Natural killer cell (primary cell): ENCODE measurements at regions not wholly inside any gene's neighbourhood (a gene's known extent, or its start where the extent isn't known, plus 50 kb on each side); places are given as distances from the start of the nearest gene placed in this dataset.

Experiments used
- ATAC-seq, 3 donors: fragments of 150-1000 bp in 2 of 3; fragments of 200-7000 bp in 1 of 3; cut with Tn5 transposase; 1 replicate in 1 of 3; 2 replicates in 2 of 3; pipeline ENCODE4 v1.10.0; 2021; ENCODE audit warnings: mild to moderate bottlenecking in 2 of 3, moderate library complexity in 2 of 3
- DNase-seq, 2 donors: peaks; one replicate each; pipeline versions ENCODE4 v3.0.0 to v3.0.0-alpha.2; 2013 to 2021; ENCODE audit warnings: mixed read lengths in 1 of 2
- H3K27ac ChIP-seq: one replicate; pipeline ENCODE4 v1.5.1; 2013; ENCODE audit warnings: mild to moderate bottlenecking, low read length
- H3K27me3 ChIP-seq: one replicate; pipeline ENCODE4 v1.6.1; 2013; ENCODE audit warnings: low read length; ENCODE audit not compliant: control insufficient read depth, insufficient read depth
- H3K36me3 ChIP-seq: one replicate; pipeline ENCODE4 v1.6.1; 2013; ENCODE audit warnings: low read length; ENCODE audit not compliant: control insufficient read depth, insufficient read depth
- H3K4me1 ChIP-seq: one replicate; pipeline ENCODE4 v1.6.1; 2013; ENCODE audit warnings: low read length; ENCODE audit not compliant: control insufficient read depth, insufficient read depth
- H3K4me3 ChIP-seq: one replicate; pipeline ENCODE4 v1.5.1; 2013; ENCODE audit warnings: low read length
- H3K9me3 ChIP-seq: one replicate; pipeline ENCODE4 v1.6.1; 2013; ENCODE audit warnings: low read length; ENCODE audit not compliant: control insufficient read depth, insufficient read depth
- H3K27ac Mint-ChIP-seq, 2 donors: one replicate each; pipeline ENCODE4 v1.8.0; 2022; ENCODE audit warnings: mild to moderate bottlenecking in 2 of 2, mixed read lengths in 2 of 2, moderate library complexity in 1 of 2
- H3K27me3 Mint-ChIP-seq, 2 donors: one replicate each; pipeline ENCODE4 v1.8.0; 2022; ENCODE audit warnings: low read depth in 2 of 2, mixed read lengths in 2 of 2
- H3K36me3 Mint-ChIP-seq: one replicate; pipeline ENCODE4 v1.8.0; 2022; ENCODE audit warnings: mixed read lengths
- H3K4me1 Mint-ChIP-seq, 2 donors: one replicate each; pipeline ENCODE4 v1.8.0; 2022; ENCODE audit warnings: mixed read lengths in 2 of 2
- H3K4me3 Mint-ChIP-seq: one replicate; pipeline ENCODE4 v1.8.0; 2022; ENCODE audit warnings: mild to moderate bottlenecking, moderate library complexity, mixed read lengths
- H3K9me3 Mint-ChIP-seq, 2 donors: one replicate each; pipeline ENCODE4 v1.8.0; 2022; ENCODE audit warnings: mixed read lengths in 2 of 2
- WGBS: methylation state at CpG from one replicate; pipeline ENCODE4 v1.1.7; 2013; ENCODE audit warnings: missing lambda C conversion rate; ENCODE audit not compliant: insufficient coverage; 5-methylcytosine and 5-hydroxymethylcytosine counted together
- intact Hi-C: fragments of 100-400 bp; cut with micrococcal nuclease; formaldehyde crosslinking; loops from one replicate; pipeline ENCODE4 v1.14.2; 2022
- TF ChIP-seq, protein P1 (sequence below): fragments of 200-600 bp; IDR thresholded peaks from one replicate; pipeline ENCODE4 v1.8.0; 2022; ENCODE audit warnings: antibody characterized with exemption

DNA sequence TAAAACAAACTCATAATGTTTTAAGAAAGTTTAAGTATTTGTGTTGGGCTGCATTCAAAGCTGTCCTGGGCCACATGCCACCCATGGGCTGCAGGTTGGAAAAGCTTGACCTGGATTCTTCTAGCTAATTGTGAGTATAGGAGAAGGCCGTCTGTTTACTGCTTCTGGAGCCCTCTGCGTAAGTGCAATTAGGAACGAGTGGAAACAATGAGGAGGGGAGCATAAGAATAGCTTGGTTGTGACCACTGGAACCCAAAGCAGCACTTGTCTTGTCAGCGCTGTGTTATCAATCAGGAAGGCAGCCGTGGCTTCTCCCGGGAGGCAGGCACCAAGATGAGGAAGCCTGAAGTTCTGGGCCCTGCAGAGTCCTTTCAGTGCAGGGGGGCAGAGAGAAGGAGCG, 110.4 kb upstream of the MBNL2 start:
- no peak overlapping the region for H3K27ac ChIP-seq
- Mint-ChIP-seq H3K27me3 (peaks cover 12 to 42% of the 10 kb centered on the region in 2 donors), H3K4me1 (peaks cover 6 to 8% of the 10 kb centered on the region in 2 donors), H3K36me3 (no peaks in the 10 kb centered on the region), H3K27ac (no peak overlapping the region), H3K4me3 (no peak overlapping the region), H3K9me3 (no peaks in the 10 kb centered on the region)
- H3K4me3 ChIP-seq: no peak overlapping the region
- peaks cover 6% of the 10 kb centered on the region for H3K4me1 ChIP-seq
- H3K27me3 ChIP-seq: no peaks in the 10 kb centered on the region
- intact Hi-C loops: no loop called here
- TF ChIP-seq, protein P1, sequence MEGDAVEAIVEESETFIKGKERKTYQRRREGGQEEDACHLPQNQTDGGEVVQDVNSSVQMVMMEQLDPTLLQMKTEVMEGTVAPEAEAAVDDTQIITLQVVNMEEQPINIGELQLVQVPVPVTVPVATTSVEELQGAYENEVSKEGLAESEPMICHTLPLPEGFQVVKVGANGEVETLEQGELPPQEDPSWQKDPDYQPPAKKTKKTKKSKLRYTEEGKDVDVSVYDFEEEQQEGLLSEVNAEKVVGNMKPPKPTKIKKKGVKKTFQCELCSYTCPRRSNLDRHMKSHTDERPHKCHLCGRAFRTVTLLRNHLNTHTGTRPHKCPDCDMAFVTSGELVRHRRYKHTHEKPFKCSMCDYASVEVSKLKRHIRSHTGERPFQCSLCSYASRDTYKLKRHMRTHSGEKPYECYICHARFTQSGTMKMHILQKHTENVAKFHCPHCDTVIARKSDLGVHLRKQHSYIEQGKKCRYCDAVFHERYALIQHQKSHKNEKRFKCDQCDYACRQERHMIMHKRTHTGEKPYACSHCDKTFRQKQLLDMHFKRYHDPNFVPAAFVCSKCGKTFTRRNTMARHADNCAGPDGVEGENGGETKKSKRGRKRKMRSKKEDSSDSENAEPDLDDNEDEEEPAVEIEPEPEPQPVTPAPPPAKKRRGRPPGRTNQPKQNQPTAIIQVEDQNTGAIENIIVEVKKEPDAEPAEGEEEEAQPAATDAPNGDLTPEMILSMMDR: no peak
- 82% methylated on average over 7 of the region's 7 CpGs for WGBS
- DNase-seq: no peak
- H3K9me3 ChIP-seq: no peaks in the 10 kb centered on the region
- ATAC-seq: no peak
- no peaks in the 10 kb centered on the region for H3K36me3 ChIP-seq

DNA sequence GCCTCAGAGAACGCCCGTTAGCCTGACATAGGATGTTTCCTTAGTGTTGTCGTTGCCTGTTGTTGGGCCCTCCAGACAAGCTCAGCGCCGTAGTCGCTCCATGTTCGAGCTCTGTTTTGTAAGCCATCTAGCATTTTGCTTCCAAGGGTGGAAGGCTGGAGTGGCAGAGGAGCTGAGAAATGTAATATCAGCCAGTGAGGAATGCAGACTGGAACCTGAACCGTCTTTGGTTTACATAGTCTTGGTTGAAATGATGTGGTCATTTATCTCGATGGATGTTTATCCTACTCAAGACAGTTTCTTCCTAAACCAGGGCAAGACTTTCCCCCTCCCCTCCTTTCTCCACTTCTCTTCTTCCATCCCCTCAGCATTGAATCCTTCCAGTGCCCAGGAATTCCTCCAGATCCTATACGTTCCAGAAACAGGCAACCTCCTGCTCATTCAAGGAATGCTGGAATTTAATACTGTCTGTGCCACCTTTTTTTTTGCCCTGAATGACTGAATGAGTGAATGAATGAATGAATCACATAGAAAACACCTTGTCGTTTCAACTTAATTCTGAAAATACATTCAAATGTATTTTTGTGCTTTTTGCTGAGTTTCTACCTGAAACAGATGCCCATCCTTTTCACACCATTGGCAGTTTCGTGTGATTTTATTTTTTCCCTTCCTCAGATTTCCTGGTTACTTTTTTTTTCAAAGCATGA, 109.5 kb upstream of the MBNL2 start:
- Mint-ChIP-seq H3K9me3 (no peaks in the 10 kb centered on the region), H3K27ac (no peak overlapping the region), H3K36me3 (no peaks in the 10 kb centered on the region), H3K4me1 (peaks cover 6 to 8% of the 10 kb centered on the region in 2 donors), H3K4me3 (no peak overlapping the region), H3K27me3 (peaks cover 12 to 43% of the 10 kb centered on the region in 2 donors)
- Histone ChIP-seq H3K4me1 (peaks cover 6% of the 10 kb centered on the region), H3K9me3 (no peaks in the 10 kb centered on the region), H3K4me3 (no peak overlapping the region), H3K27me3 (no peaks in the 10 kb centered on the region), H3K27ac (no peak overlapping the region), H3K36me3 (no peaks in the 10 kb centered on the region)
- 90% methylated on average over 11 of the region's 12 CpGs for WGBS
- DNase-seq (no peak), ATAC-seq (no peak)
- TF ChIP-seq, protein P1: no peak
- intact Hi-C loops: no loop called here

DNA sequence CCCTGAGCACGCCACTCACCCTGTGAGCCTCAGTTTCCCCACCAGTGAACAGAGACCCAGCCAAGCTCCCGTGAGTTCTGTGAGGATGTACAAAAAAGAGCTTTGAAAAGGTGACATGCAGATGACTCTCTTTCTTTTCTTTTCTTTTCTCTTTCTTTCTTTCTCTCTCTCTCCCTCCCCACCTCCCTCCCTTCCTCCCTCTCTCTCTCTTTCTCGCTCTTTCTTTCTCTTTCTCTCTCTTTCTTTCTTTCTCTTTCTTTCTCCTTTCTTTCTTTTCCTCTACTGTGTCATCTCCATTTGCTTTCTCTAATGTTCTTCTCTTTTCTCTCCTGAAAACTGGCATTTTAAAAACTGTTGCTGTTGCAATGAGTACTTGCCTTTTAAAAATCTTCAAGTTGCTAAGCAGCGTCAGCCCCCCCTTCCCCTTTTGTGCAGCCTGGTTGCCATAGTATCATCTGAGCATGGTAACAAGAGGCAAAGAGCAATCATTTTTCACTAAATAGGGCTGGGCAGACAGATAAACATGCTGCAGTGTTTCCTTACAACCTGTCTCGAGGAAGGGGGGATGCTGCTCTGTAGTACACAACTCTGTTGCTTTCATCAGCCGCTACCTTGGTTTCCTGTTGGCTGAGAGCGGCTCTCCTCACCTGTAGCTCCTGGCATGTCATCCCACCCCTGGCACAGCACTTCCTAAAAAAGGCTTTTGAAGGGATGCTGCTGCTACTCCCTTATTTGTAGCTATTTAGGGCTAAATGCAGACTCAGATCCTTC, 108.7 kb upstream of the MBNL2 start:
- no peak overlapping the region for H3K4me3 ChIP-seq
- Mint-ChIP-seq H3K27ac (no peak overlapping the region), H3K9me3 (no peaks in the 10 kb centered on the region), H3K4me3 (no peak overlapping the region), H3K27me3 (peaks cover 20 to 51% of the 10 kb centered on the region in 2 donors), H3K4me1 (peaks cover 6 to 8% of the 10 kb centered on the region in 2 donors), H3K36me3 (no peaks in the 10 kb centered on the region)
- H3K4me1 ChIP-seq: peaks cover 6% of the 10 kb centered on the region
- WGBS: 68% methylated on average over 7 of the region's 7 CpGs
- TF ChIP-seq, protein P1: no peak
- no peak for ATAC-seq
- H3K36me3 ChIP-seq: no peaks in the 10 kb centered on the region
- no peak overlapping the region for H3K27ac ChIP-seq
- DNase-seq: peak in 1 of 2 donors; percentile 30
- intact Hi-C loops: no loop called here
- no peaks in the 10 kb centered on the region for H3K27me3 ChIP-seq
- H3K9me3 ChIP-seq: no peaks in the 10 kb centered on the region
